Hypothalamus (tissue), 51 donors: ENCODE measurements at regions not wholly inside any gene's neighbourhood (a gene's known extent, or its start where the extent isn't known, plus 50 kb on each side); places are given as distances from the start of the nearest gene placed in this dataset.

Source experiments
- DNase-seq, 51 donors: peaks; one replicate each; lab custom pipeline; 2025; lab: John Stamatoyannopoulos, UW

- no peak for DNase-seq
These were observed 1191.4 kb upstream of the PHF14 start for GRCh38 chr7:9782275-9782674.

- no peak for DNase-seq
These were observed 1188.5 kb upstream of the PHF14 start for GRCh38 chr7:9785211-9785610.

GRCh38 chr7:9796241-9796640 lies 1177.4 kb upstream of the PHF14 start:
- DNase-seq, result no peak

- no peak for DNase-seq
These were observed 1151.0 kb upstream of the PHF14 start for GRCh38 chr7:9822458-9823290.

- DNase-seq, result no peak
These were observed 1138.5 kb upstream of the PHF14 start for GRCh38 chr7:9835199-9835598.

GRCh38 chr7:9836671-9837070 lies 1137.0 kb upstream of the PHF14 start:
- no peak for DNase-seq

- DNase-seq, result no peak
These were observed 1131.4 kb upstream of the PHF14 start for GRCh38 chr7:9842301-9842700.

GRCh38 chr7:9846902-9847301 lies 1126.8 kb upstream of the PHF14 start:
- no peak for DNase-seq

- DNase-seq, result no peak
These were observed 1119.1 kb upstream of the PHF14 start for GRCh38 chr7:9854605-9855004.

- DNase-seq, result no peak
These were observed 1117.0 kb upstream of the PHF14 start for GRCh38 chr7:9856668-9857067.

GRCh38 chr7:9863545-9863944 lies 1110.1 kb upstream of the PHF14 start:
- no peak for DNase-seq

GRCh38 chr7:9869151-9869550 lies 1104.5 kb upstream of the PHF14 start:
- DNase-seq, result no peak

- DNase-seq, result no peak
These were observed 1104.1 kb upstream of the PHF14 start for GRCh38 chr7:9869566-9869965.

- no peak for DNase-seq
These were observed 1103.0 kb upstream of the PHF14 start for GRCh38 chr7:9870674-9871073.

- DNase-seq, result no peak
These were observed 1099.5 kb upstream of the PHF14 start for GRCh38 chr7:9874182-9874581.

GRCh38 chr7:9876053-9876452 lies 1097.6 kb upstream of the PHF14 start:
- no peak for DNase-seq

GRCh38 chr7:9889554-9889953 lies 1084.1 kb upstream of the PHF14 start:
- DNase-seq, result no peak

GRCh38 chr7:9890092-9890491 lies 1083.6 kb upstream of the PHF14 start:
- no peak for DNase-seq

- no peak for DNase-seq
These were observed 1082.6 kb upstream of the PHF14 start for GRCh38 chr7:9891056-9891455.

GRCh38 chr7:9900339-9900738 lies 1073.3 kb upstream of the PHF14 start:
- no peak for DNase-seq

GRCh38 chr7:9921326-9921725 lies 1052.3 kb upstream of the PHF14 start:
- DNase-seq, result no peak

- peak in 1 of 51 donors; percentile 3 for DNase-seq
These were observed 1035.6 kb upstream of the PHF14 start for GRCh38 chr7:9937944-9938631.
